ENCODE measurements at regions not wholly inside any gene's neighbourhood (a gene's known extent, or its start where the extent isn't known, plus 50 kb on each side); places are given as distances from the start of the nearest gene placed in this dataset.

- Histone ChIP-seq H3K27ac (ENCODE audit: low read length) (no peak overlapping the region), H3K4me2 (ENCODE audit: low read length) (no peak overlapping the region), H3K9me2 (ENCODE audit: insufficient read depth, low read length) (no peaks in the 10 kb centered on the region), H3K9ac (ENCODE audit: low read length) (no peak overlapping the region), H3K9me3 (ENCODE audit: low read length) (no peaks in the 10 kb centered on the region), H2AFZ (ENCODE audit: low read depth, low read length) (no peak overlapping the region), H3K36me3 (ENCODE audit: insufficient read depth, low read length) (no peaks in the 10 kb centered on the region), H3K27me3 (ENCODE audit: insufficient read depth, low read depth, low read length) (no peaks in the 10 kb centered on the region), H3F3A (ENCODE audit: insufficient read depth, low read length, poor library complexity, severe bottlenecking) (no peaks in the 10 kb centered on the region), H4K20me1 (ENCODE audit: insufficient read depth) (no peaks in the 10 kb centered on the region), H3K4me3 (ENCODE audit: low read length) (no peak overlapping the region), H3K79me2 (replicated peaks; ENCODE audit: insufficient read depth, low read length) (no peaks in the 10 kb centered on the region)
- no peak for TF ChIP-seq RAD21 (conservative IDR thresholded peaks at IDR 0.05)
- no peak for TF ChIP-seq EZH2 (IDR thresholded peaks at IDR 0.05; ENCODE audit: borderline replicate concordance, insufficient read depth, low read length, poor library complexity, severe bottlenecking)
- no peak for TF ChIP-seq REST (IDR thresholded peaks at IDR 0.05; ENCODE audit: borderline replicate concordance)
- TF ChIP-seq SMC3 (conservative IDR thresholded peaks at IDR 0.05; ENCODE audit: poor library complexity), result no peak
- TF ChIP-seq POLR2AphosphoS5 (IDR thresholded peaks at IDR 0.05), result no peak
- TF ChIP-seq TAF1 (IDR thresholded peaks at IDR 0.05; ENCODE audit: low read depth), result no peak
- no peak for TF ChIP-seq CTCF (IDR thresholded peaks at IDR 0.05; ENCODE audit: poor library complexity, severe bottlenecking)
- TF ChIP-seq MXI1 (conservative IDR thresholded peaks at IDR 0.05; ENCODE audit: poor library complexity, severe bottlenecking), result no peak
- TF ChIP-seq EP300 (conservative IDR thresholded peaks at IDR 0.05; ENCODE audit: poor library complexity, severe bottlenecking), result no peak
Observed at GRCh38 chr2:7140306-7140705, 223.1 kb downstream of the RNF144A start.

GRCh38 chr2:7145707-7146106 is 228.5 kb downstream of the RNF144A start:
- Histone ChIP-seq H3K27ac (ENCODE audit: low read length) (no peak overlapping the region), H3K9me2 (ENCODE audit: insufficient read depth, low read length) (no peaks in the 10 kb centered on the region), H3K9ac (ENCODE audit: low read length) (no peak overlapping the region), H3K36me3 (ENCODE audit: insufficient read depth, low read length) (no peaks in the 10 kb centered on the region), H3K27me3 (ENCODE audit: insufficient read depth, low read depth, low read length) (no peaks in the 10 kb centered on the region), H4K20me1 (ENCODE audit: insufficient read depth) (no peaks in the 10 kb centered on the region), H2AFZ (ENCODE audit: low read depth, low read length) (no peak overlapping the region), H3K79me2 (replicated peaks; ENCODE audit: insufficient read depth, low read length) (no peaks in the 10 kb centered on the region), H3K4me3 (ENCODE audit: low read length) (no peak overlapping the region), H3K9me3 (ENCODE audit: low read length) (no peaks in the 10 kb centered on the region), H3K4me2 (ENCODE audit: low read length) (no peak overlapping the region), H3F3A (ENCODE audit: insufficient read depth, low read length, poor library complexity, severe bottlenecking) (no peaks in the 10 kb centered on the region)
- TF ChIP-seq EZH2 (IDR thresholded peaks at IDR 0.05; ENCODE audit: borderline replicate concordance, insufficient read depth, low read length, poor library complexity, severe bottlenecking) (no peak), REST (IDR thresholded peaks at IDR 0.05; ENCODE audit: borderline replicate concordance) (no peak), CTCF (IDR thresholded peaks at IDR 0.05; ENCODE audit: poor library complexity, severe bottlenecking) (no peak), RAD21 (conservative IDR thresholded peaks at IDR 0.05) (no peak), MXI1 (conservative IDR thresholded peaks at IDR 0.05; ENCODE audit: poor library complexity, severe bottlenecking) (no peak), SMC3 (conservative IDR thresholded peaks at IDR 0.05; ENCODE audit: poor library complexity) (no peak), EP300 (conservative IDR thresholded peaks at IDR 0.05; ENCODE audit: poor library complexity, severe bottlenecking) (no peak), TAF1 (IDR thresholded peaks at IDR 0.05; ENCODE audit: low read depth) (no peak), POLR2AphosphoS5 (IDR thresholded peaks at IDR 0.05) (no peak)

Data from neural cell (in vitro differentiated cells).